ENCODE measurements at regions not wholly inside any gene's neighbourhood (a gene's known extent, or its start where the extent isn't known, plus 50 kb on each side); places are given as distances from the start of the nearest gene placed in this dataset.

DNA sequence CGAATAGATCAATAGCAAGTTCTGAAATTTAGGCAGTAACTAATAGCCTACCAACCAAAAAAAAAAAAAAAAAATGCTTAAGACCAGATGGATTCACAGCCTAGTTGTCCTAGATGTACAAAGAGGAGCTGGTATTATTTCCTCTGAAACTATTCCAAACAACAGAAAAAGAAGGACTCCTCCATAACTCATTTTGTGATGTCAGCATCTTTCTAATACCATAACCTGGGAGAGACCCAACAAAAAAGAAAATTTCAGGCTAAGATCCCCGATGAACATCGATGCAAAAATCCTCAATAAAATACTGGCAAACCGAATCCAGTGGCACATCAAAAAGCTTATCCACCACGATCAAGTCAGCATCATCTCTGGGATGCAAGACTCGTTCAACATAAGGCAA lies 1557.9 kb downstream of the C4orf33 start:
- H3K36me3 ChIP-seq (replicated peaks), result no peaks in the 10 kb centered on the region
- no peak overlapping the region for H3K4me3 ChIP-seq (ENCODE audit: low read depth, low read length)
- no peak overlapping the region for H3K27ac ChIP-seq
- no peak for DNase-seq
- TF ChIP-seq, protein P1, sequence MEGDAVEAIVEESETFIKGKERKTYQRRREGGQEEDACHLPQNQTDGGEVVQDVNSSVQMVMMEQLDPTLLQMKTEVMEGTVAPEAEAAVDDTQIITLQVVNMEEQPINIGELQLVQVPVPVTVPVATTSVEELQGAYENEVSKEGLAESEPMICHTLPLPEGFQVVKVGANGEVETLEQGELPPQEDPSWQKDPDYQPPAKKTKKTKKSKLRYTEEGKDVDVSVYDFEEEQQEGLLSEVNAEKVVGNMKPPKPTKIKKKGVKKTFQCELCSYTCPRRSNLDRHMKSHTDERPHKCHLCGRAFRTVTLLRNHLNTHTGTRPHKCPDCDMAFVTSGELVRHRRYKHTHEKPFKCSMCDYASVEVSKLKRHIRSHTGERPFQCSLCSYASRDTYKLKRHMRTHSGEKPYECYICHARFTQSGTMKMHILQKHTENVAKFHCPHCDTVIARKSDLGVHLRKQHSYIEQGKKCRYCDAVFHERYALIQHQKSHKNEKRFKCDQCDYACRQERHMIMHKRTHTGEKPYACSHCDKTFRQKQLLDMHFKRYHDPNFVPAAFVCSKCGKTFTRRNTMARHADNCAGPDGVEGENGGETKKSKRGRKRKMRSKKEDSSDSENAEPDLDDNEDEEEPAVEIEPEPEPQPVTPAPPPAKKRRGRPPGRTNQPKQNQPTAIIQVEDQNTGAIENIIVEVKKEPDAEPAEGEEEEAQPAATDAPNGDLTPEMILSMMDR (IDR thresholded peaks at IDR 0.05; ENCODE audit: low read depth, low read length, missing control alignments), result no peak
- H3K27me3 ChIP-seq (replicated peaks), result no peaks in the 10 kb centered on the region
- in situ Hi-C loops (cut with HindIII; ENCODE audit: low pct_ligation_motif_present, low sequenced_read_pairs), result no loop called here

- Histone ChIP-seq H3K27ac (no peak overlapping the region), H3K27me3 (replicated peaks) (no peaks in the 10 kb centered on the region), H3K36me3 (replicated peaks) (no peaks in the 10 kb centered on the region), H3K4me3 (ENCODE audit: low read depth, low read length) (no peak overlapping the region)
- in situ Hi-C loops (cut with HindIII; ENCODE audit: low pct_ligation_motif_present, low sequenced_read_pairs), result no loop called here
- TF ChIP-seq, protein P1 (IDR thresholded peaks at IDR 0.05; ENCODE audit: low read depth, low read length, missing control alignments), result no peak
- no peak for DNase-seq
Measured at GRCh38 chr4:130659320-130659719, 1563.4 kb downstream of the C4orf33 start.

GRCh38 chr4:130668859-130669258 lies 1572.9 kb downstream of the C4orf33 start:
- TF ChIP-seq, protein P1 (IDR thresholded peaks at IDR 0.05; ENCODE audit: low read depth, low read length, missing control alignments), result no peak
- in situ Hi-C loops (cut with HindIII; ENCODE audit: low pct_ligation_motif_present, low sequenced_read_pairs), result no loop called here
- Histone ChIP-seq H3K27ac (no peak overlapping the region), H3K36me3 (replicated peaks) (no peaks in the 10 kb centered on the region), H3K27me3 (replicated peaks) (no peaks in the 10 kb centered on the region), H3K4me3 (ENCODE audit: low read depth, low read length) (no peak overlapping the region)
- no peak for DNase-seq

DNA sequence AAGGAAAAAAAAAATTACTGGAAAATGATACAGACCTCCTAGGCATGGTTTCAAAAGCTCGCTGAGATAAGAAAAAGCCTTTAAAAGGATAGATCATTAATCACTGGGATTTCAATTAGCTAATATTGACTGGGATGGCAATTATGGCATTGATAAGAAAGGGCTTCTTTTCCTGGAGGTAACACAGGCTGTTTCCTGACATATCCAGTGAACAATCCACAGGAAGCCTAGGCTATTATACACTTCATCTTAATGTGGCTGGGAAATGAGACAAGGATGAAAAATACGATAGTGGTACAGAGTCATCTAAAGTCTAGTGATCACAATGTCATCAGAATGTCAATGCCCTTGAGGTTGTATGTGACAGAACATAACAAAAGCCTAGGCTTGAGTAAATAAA lies 1579.3 kb downstream of the C4orf33 start:
- Histone ChIP-seq H3K27ac (no peak overlapping the region), H3K36me3 (replicated peaks) (no peaks in the 10 kb centered on the region), H3K4me3 (ENCODE audit: low read depth, low read length) (no peak overlapping the region), H3K27me3 (replicated peaks) (no peaks in the 10 kb centered on the region)
- in situ Hi-C loops (cut with HindIII; ENCODE audit: low pct_ligation_motif_present, low sequenced_read_pairs), result no loop called here
- TF ChIP-seq, protein P1 (IDR thresholded peaks at IDR 0.05; ENCODE audit: low read depth, low read length, missing control alignments), result no peak
- DNase-seq, result no peak

DNA sequence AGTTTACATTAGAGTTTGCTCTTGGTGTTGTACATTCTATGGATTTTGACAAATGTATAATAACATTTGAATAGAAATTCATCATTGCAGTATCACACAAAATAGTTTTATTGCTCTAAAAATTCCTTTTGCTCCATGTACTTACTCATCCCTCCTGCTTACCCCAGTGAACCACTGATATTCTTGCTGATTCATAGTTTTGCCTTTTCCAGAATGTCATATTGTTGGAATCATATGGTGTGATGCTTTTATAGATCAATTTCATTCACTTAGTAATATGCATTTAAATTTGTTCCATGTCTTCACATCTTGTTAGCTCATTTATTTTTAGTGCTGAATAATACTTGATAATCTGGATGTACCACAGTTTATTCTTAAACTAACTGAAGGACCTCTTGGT lies 1593.2 kb downstream of the C4orf33 start:
- H3K36me3 ChIP-seq (replicated peaks), result no peaks in the 10 kb centered on the region
- in situ Hi-C loops (cut with HindIII; ENCODE audit: low pct_ligation_motif_present, low sequenced_read_pairs), result no loop called here
- H3K27ac ChIP-seq, result no peak overlapping the region
- DNase-seq, result no peak
- TF ChIP-seq, protein P1 (IDR thresholded peaks at IDR 0.05; ENCODE audit: low read depth, low read length, missing control alignments), result no peak
- no peak overlapping the region for H3K4me3 ChIP-seq (ENCODE audit: low read depth, low read length)
- no peaks in the 10 kb centered on the region for H3K27me3 ChIP-seq (replicated peaks)

DNA sequence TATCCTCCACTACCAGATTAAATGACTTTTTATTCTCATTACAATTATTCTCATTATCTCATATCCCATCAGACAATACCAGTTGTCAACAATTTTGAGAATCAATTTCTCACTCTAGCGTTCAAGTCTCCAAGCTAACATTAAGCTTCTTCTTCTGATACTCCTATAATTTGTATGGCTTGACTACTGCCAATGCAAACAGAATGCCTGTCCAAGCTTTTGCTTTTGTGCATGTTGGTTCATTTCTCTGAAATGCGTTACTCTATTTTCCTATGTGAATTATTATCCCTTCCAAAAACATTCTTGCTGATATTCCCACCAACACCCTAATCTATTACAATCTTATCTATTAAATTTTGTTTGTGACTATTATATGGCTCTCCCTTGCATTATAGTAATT lies 1602.3 kb downstream of the C4orf33 start:
- TF ChIP-seq, protein P1 (IDR thresholded peaks at IDR 0.05; ENCODE audit: low read depth, low read length, missing control alignments), result no peak
- in situ Hi-C loops (cut with HindIII; ENCODE audit: low pct_ligation_motif_present, low sequenced_read_pairs), result no loop called here
- no peak for DNase-seq
- no peaks in the 10 kb centered on the region for H3K27me3 ChIP-seq (replicated peaks)
- no peak overlapping the region for H3K27ac ChIP-seq
- H3K4me3 ChIP-seq (ENCODE audit: low read depth, low read length), result no peak overlapping the region
- H3K36me3 ChIP-seq (replicated peaks), result no peaks in the 10 kb centered on the region

All from brain microvascular endothelial cell (primary cell).